Dedifferentiated amniotic fluid mesenchymal stem cell (primary cell): ENCODE measurements at regions not wholly inside any gene's neighbourhood (a gene's known extent, or its start where the extent isn't known, plus 50 kb on each side); places are given as distances from the start of the nearest gene placed in this dataset.

ENCODE experiments used
- DNase-seq: peaks from one replicate; pipeline ENCODE4 v3.0.0-alpha.2; 2016; ENCODE audit errors: extremely low spot score

DNA sequence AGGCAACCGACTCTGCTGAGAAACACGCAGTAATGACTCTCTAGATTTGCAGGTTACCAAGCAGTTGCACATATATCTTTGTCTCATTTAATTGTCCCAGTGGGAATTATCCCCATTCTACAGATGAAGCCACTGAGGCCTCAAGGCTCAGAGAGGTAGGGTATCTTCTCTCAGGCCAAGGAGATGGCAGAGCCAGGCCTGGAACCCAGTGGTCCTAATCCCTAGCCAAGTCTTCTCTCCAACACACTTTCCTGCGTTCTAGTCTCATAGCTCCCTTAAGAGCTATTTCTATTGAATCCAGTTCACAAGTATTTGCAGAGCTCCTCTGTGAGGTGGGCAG is 181.3 kb upstream of the BCOR start:
- no peak for DNase-seq

DNA sequence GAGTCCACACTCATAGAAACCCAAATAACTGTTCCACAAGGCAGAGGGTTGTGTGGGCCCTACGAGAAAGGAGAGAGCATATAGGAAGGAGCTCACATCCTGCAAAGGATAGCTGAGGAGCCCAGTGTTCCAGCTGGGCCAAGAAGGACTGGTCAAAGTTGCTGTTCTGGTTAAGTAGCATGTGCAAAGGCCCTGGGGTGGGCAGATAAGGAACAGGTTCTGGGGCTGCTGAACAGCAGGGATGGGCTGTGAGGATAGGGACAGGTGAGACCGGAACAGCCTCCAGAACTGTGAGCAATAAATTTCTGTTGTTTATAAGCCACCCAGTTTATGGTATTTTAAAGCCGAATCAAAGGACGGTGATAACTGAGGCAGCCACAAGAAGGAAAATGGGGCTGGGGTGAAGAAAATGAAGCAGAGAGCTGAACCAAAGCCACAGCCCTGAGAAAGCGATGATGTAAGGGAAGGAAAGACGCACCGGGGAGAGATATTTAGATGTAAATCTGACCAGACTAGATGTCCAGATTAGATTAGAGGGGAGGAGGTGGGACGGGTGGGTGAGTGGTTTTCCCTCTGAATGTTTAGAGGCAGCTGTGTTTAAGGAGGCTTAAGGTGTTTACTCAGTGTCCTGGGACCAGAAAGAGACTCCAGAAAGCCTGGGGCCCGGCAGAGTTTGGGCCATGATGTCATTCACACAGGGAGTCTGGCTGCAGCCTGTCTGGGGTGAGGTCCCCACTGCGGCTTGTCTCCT is 180.8 kb upstream of the BCOR start:
- no peak for DNase-seq

DNA sequence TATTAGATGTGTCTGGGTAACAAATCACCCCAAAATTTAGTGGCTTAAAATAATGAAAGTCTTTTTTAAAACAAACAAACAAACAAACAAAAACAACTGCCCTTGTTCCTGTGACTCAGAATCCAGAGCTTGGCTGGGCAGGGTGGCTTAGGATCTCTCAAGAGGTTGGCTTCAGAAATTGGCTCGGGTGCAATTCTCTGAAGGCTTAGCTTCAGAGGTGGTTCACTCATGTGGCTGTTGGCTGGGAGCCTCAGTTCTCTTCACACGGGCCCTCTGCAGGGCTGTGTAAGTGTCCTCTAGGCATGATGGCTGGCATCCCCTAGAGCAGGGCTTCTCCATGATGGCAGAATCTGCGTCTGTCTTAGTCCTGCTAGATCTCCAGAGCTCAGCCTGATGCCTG is 179.9 kb upstream of the BCOR start:
- DNase-seq: no peak

DNA sequence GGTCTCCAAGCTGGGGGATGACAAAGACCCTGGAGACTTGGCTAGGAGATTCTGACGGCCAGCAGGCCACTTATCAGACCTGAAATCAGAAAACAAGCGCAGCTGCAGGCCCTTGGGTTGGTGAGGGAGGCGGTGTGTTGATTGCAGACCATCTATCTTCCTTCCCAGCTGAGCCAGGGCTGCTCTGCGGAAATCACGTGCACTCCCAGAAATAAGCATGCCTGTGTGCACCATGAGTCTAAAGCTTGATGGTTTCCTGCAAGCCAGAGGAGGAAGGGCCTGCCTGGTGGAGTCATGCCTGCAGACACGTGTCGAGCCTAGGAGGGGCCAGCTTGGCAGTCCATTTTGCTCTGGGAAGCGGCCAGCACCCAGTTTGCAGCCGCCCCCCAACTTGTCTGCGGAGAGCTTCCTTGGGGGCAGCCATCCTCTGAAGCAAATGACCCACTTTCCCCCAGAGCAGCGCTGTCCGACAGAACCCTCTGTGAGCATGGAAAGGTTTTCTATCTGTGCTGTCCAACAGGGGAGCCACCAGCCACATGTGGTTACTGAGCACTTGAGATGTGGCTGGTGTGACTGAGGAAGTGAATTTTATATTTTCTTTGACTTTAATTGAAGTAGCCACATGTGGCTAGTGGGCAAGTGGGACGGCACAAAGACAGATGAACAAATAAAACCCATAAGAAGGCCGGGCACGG is 175.7 kb upstream of the BCOR start:
- DNase-seq: no peak

DNA sequence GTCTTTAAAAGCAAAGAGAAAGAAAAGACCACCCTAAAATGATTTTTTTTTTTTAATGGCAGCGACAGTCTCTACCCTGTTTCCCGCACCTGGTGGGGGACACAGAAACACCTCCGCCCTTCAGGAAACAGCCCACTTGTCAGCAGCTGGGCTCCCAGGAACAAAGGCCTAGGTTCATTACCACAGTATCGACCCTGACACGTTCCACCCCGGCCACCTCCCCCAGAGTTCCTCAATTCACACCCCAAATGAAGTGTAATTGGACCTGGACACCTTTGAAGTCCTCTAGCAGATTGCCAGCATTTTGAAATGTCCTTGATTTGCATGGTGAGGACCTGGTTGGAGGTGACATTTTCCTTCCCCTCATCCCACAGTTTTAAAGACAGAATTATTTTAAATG is 175.0 kb upstream of the BCOR start:
- DNase-seq: no peak

- DNase-seq: no peak
These were observed 174.4 kb upstream of the BCOR start for GRCh38 chrX:40272141-40272540.

DNA sequence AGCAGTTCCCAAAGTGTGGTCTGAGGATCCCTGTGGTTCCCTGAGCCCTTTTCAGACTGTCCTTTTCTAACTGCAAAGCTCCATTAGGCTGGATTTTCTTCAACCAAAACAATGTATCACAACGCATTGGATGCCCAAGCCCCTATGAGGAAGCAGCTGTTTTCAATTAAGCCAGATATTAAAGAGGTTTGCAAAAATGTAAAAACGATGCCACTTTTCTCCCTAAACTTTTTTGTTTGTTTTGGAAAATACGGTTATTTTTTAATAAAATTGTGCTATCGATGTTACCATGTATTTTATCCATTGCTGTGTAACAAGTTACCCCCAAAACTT is 170.4 kb upstream of the BCOR start:
- DNase-seq: no peak

DNA sequence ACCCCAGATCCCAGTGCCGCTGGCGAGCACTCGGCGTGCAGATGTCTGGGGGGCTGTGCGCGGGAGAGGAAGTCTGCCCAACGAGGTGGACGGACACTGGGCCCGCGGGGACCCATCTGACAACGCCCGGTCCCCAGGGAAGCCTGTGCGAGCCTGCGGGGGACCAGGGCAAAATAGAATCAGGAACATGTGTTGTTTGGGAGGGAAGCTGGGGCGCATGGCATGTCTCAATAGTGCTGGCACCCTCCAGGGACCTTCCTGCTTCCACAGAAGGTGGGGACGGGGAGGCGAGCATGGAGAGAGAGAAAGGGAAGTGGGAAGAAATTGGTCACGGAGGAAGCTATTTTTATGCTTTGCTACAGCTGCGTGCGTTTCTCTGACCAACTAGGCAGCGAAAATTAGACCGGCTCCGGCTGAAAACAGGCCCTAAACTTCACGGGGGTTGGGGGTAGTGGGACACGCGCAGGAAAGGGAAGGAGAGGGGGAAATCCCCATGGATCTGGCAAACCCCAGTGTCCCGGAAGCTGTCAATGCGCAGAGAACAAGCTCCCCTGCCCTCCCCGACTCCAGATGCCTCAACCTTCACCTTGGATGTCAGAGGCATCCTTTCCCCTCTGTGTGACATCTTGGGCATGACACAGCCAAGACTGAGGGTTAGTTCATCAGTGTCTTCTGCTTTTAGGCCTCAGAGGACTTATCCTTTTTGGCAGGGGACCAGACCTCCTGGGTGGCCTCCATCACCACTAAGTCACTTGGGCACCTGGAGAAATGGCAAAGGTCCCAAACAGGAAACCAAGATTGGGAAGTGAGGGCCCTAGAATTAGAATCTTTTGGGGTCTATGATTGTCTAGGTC is 169.8 kb upstream of the BCOR start:
- no peak for DNase-seq

GRCh38 chrX:40266490-40267333 is 169.0 kb upstream of the BCOR start:
- peak; percentile 32 for DNase-seq

- no peak for DNase-seq
These were observed 168.2 kb upstream of the BCOR start for GRCh38 chrX:40265936-40266335.

DNA sequence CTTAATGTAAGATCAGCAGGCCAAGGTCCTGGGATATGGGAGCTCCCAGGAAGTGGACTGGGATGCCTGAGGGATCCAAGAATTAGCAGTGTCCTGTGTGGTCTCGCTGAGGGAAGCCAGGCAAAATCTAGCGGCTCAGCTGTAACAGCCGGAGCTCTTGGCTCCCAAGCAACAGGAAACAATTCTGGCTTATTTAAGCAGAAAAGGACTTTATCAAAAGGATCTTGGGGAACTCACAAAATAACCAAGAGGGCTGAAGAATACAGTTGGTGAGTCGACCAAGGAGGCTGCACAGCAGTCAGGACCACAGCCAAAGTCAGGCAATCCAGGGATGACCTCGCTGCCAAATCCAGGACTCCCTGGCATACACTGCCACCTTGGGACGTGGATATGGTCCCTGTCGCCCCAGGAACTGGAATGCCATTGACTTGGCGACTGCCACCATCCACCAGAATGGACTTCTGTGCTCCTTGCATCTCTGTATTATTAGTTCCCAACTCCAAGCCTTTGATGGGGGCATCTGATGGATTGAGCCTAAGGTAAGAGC is 165.3 kb upstream of the BCOR start:
- no peak for DNase-seq

GRCh38 chrX:40262157-40263013 is 164.6 kb upstream of the BCOR start:
- DNase-seq: no peak

GRCh38 chrX:40261833-40262156 is 164.0 kb upstream of the BCOR start:
- no peak for DNase-seq

- no peak for DNase-seq
These were observed 162.5 kb upstream of the BCOR start for GRCh38 chrX:40260146-40260747.

- DNase-seq: no peak
These were observed 161.2 kb upstream of the BCOR start for GRCh38 chrX:40258909-40259308.

GRCh38 chrX:40253771-40254170 is 156.0 kb upstream of the BCOR start:
- DNase-seq: no peak

DNA sequence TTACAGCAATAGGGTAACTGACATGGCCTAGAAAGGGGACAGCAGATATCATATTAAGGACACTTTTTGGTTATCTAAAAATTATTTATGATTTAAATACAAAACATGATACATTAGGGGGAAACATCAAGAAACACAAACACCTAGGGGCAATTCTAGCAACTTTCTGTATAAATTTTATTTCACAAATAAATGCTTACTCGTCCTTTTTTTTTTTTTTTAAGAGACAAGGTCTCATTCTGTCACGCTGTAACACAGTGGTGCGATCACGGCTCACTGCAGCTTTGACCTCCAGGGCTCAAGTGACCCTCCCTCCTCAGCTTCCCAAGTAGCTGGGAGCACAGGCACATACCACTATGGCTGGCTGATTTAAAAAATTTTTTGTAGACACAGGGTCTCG is 151.8 kb upstream of the BCOR start:
- DNase-seq: no peak

DNA sequence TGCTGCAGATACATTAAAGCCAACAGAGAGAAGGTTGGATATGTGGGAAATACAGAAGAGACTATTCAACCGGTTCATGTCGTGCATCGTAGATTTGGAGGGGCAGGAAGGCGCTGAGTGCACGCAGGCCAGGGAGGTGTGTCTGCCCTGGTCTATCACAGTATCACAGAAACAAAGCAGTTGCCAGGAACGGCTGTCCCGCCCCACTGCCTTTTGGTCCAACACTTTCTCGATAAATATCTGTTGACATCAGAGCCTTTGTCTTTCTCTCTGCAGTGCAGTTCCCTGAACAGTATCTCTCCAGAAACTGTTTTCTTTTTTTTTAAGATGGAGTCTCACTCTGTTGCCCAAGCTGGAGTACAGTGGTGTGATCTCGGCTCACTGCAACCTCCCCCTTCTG is 151.1 kb upstream of the BCOR start:
- DNase-seq: no peak

GRCh38 chrX:40247848-40248622 is 150.3 kb upstream of the BCOR start:
- DNase-seq: no peak

- DNase-seq: no peak
These were observed 149.6 kb upstream of the BCOR start for GRCh38 chrX:40247382-40247781.
